Psoas muscle (tissue), 7 donors: ENCODE measurements at regions not wholly inside any gene's neighbourhood (a gene's known extent, or its start where the extent isn't known, plus 50 kb on each side); places are given as distances from the start of the nearest gene placed in this dataset.

Source experiments
- ATAC-seq, 4 donors: fragments of 200-7000 bp; cut with Tn5 transposase; one replicate each; pipeline ENCODE4 v1.9.1; 2020; ENCODE audit warnings: moderate library complexity in 3 of 4, mild to moderate bottlenecking in 2 of 4
- DNase-seq, 2 donors: peaks; one replicate each; pipeline ENCODE4 v3.0.0-alpha.2; 2020
- H3K27ac ChIP-seq: fragments of 200-600 bp; one replicate; pipeline ENCODE4 v1.8.0; 2022
- H3K27me3 ChIP-seq, 3 donors: fragments of 200-600 bp in 1 of 3; one replicate each; pipeline versions ENCODE4 v1.6.1 to v1.8.0; 2013 to 2022; ENCODE audit warnings: low read length in 2 of 3, mild to moderate bottlenecking in 2 of 3, moderate library complexity in 1 of 3; ENCODE audit not compliant: insufficient read depth in 3 of 3
- H3K36me3 ChIP-seq, 2 donors: fragments of 200-600 bp in 1 of 2; one replicate each; pipeline versions ENCODE4 v1.6.1 to v1.8.0; 2013 to 2022; ENCODE audit warnings: low read depth in 1 of 2, mild to moderate bottlenecking in 1 of 2, moderate library complexity in 1 of 2; ENCODE audit not compliant: insufficient read depth in 1 of 2
- H3K4me1 ChIP-seq: fragments of 200-600 bp; one replicate; pipeline ENCODE4 v1.8.0; 2022
- H3K4me3 ChIP-seq: fragments of 200-600 bp; one replicate; pipeline ENCODE4 v1.8.0; 2022; ENCODE audit warnings: mild to moderate bottlenecking
- H3K9me3 ChIP-seq: fragments of 200-600 bp; one replicate; pipeline ENCODE4 v1.8.0; 2022
- CTCF ChIP-seq: fragments of 200-600 bp; IDR thresholded peaks from one replicate; pipeline ENCODE4 v1.8.0; 2022; ENCODE audit warnings: antibody characterized with exemption
- WGBS, 3 donors: extraction: QIAGEN DNeasy Blood & Tissue Kit; methylation state at CpG; one replicate each; pipeline versions ENCODE4 v1.1.6 to v1.1.7; 2013; 5-methylcytosine and 5-hydroxymethylcytosine counted together
- intact Hi-C, 2 donors: fragments of 100-400 bp; cut with DNase I; formaldehyde crosslinking; loops; one replicate each; pipeline versions ENCODE4 v1.11.0 to v1.14.2; 2022
- donor health status: healthy with polysubstance abuse.
- donor health status: DM: no; HTN: no; CAD: no; lungs with moderate emphysema.
- donor health status: Bipolar disorder and iron deficiency.
- donor health status: healthy.
- donor health status: DM: yes; HTN: yes; CAD: no.
- donor health status: DM: no; HTN: no; CAD: no.
- donor health status: DM: yes; HTN: yes; CAD: no.

- 81 to 93% (median 92%) methylated on average over 11 of the region's 11 CpGs for WGBS, 3 donors
- ATAC-seq (no peak), DNase-seq (no peak)
- no peaks in the 10 kb centered on the region for H3K4me1 ChIP-seq
- H3K27me3 ChIP-seq, result peaks cover 0 to 3% (median 0%) of the 10 kb centered on the region in 3 donors
- intact Hi-C loops, result no loop called here
- H3K4me3 ChIP-seq, result no peak overlapping the region
- H3K9me3 ChIP-seq, result peaks cover 6% of the 10 kb centered on the region
- H3K27ac ChIP-seq, result no peak overlapping the region
- H3K36me3 ChIP-seq, result no peaks in the 10 kb centered on the region
- no peak for TF ChIP-seq CTCF
Observed at GRCh38 chr1:217373761-217374701, 256.9 kb downstream of the GPATCH2 start.

- H3K9me3 ChIP-seq, result no peaks in the 10 kb centered on the region
- 86 to 89% (median 88%) methylated on average over 7 of the region's 7 CpGs for WGBS, 3 donors
- no peak for DNase-seq
Observed at GRCh38 chr1:217372049-217372970, 258.6 kb downstream of the GPATCH2 start.

GRCh38 chr1:217370757-217371156 lies 260.1 kb downstream of the GPATCH2 start:
- ATAC-seq (no peak), DNase-seq (no peak)
- TF ChIP-seq CTCF, result no peak
- Histone ChIP-seq H3K27me3 (peaks cover 0 to 3% (median 0%) of the 10 kb centered on the region in 3 donors), H3K4me3 (no peak overlapping the region), H3K27ac (no peak overlapping the region), H3K4me1 (no peaks in the 10 kb centered on the region), H3K36me3 (no peaks in the 10 kb centered on the region), H3K9me3 (no peaks in the 10 kb centered on the region)
- intact Hi-C loops, result no loop called here
- 85 to 91% (median 90%) methylated on average over 10 of the region's 10 CpGs for WGBS, 3 donors

More at GRCh38 chr1:217372049-217372970, 258.6 kb downstream of the GPATCH2 start:
- no peak overlapping the region for H3K27ac ChIP-seq
- H3K4me1 ChIP-seq, result no peaks in the 10 kb centered on the region
- intact Hi-C loops, result no loop called here
- TF ChIP-seq CTCF, result no peak
- no peak for ATAC-seq
- H3K4me3 ChIP-seq, result no peak overlapping the region
- peaks cover 0 to 3% (median 0%) of the 10 kb centered on the region in 3 donors for H3K27me3 ChIP-seq
- no peaks in the 10 kb centered on the region for H3K36me3 ChIP-seq

- no peaks in the 10 kb centered on the region for H3K4me1 ChIP-seq
- ATAC-seq (no peak), DNase-seq (no peak)
- TF ChIP-seq CTCF, result no peak
- WGBS, 3 donors, result 80 to 85% (median 81%) methylated on average over 9 of the region's 9 CpGs
- H3K9me3 ChIP-seq, result no peaks in the 10 kb centered on the region
- no peaks in the 10 kb centered on the region for H3K36me3 ChIP-seq
- peaks cover 0 to 3% (median 0%) of the 10 kb centered on the region in 3 donors for H3K27me3 ChIP-seq
- H3K4me3 ChIP-seq, result no peak overlapping the region
- intact Hi-C loops, result no loop called here
- H3K27ac ChIP-seq, result no peak overlapping the region
Observed at GRCh38 chr1:217369996-217370551, 260.8 kb downstream of the GPATCH2 start.
